ENCODE measurements at regions not wholly inside any gene's neighbourhood (a gene's known extent, or its start where the extent isn't known, plus 50 kb on each side); places are given as distances from the start of the nearest gene placed in this dataset.
"Not testable (repeated sequence)": the region's sequence is repeated elsewhere in the genome, so short reads cannot be mapped to it uniquely, and the experiment has no call there.

- no peak overlapping the region for H3K4me3 ChIP-seq (ENCODE audit: control insufficient read depth in 2 of 3, extremely low read depth in 1 of 3, insufficient read depth in 2 of 3, low read depth in 1 of 3, low read length in 3 of 3)
- dilution Hi-C loops (cut with MboI; ENCODE audit: extremely low pct_ligation_motif_present, low sequenced_read_pairs), result loop anchor here (25.0 kb wide), 1 partner anchor 314 kb away; no protein-coding TSS in a partner anchor
- no peak overlapping the region for H3K4me2 ChIP-seq (ENCODE audit: control insufficient read depth, extremely low read depth, insufficient read depth, low read depth, low read length)
- no peaks in the 10 kb centered on the region for H3K27me3 ChIP-seq (ENCODE audit: control insufficient read depth, extremely low read depth, insufficient read depth, low read length)
- no peaks in the 10 kb centered on the region for H3K36me3 ChIP-seq (ENCODE audit: control insufficient read depth in 2 of 2, extremely low read depth in 1 of 2, insufficient read depth in 2 of 2, low read length in 2 of 2)
- H3K9me1 ChIP-seq (ENCODE audit: control insufficient read depth, extremely low read depth, insufficient read depth, low read length), result no peaks in the 10 kb centered on the region
- H3K79me2 ChIP-seq (ENCODE audit: control insufficient read depth, insufficient read depth, low read length), result no peaks in the 10 kb centered on the region
- H3K9me3 ChIP-seq (ENCODE audit: control insufficient read depth, low read depth, low read length), result no peaks in the 10 kb centered on the region
- TF ChIP-seq CTCF (optimal IDR thresholded peaks at IDR 0.05 in 1 of 3, IDR thresholded peaks at IDR 0.05 in 1 of 3, conservative IDR thresholded peaks at IDR 0.05 in 1 of 3; ENCODE audit: extremely low read depth in 1 of 3, insufficient read depth in 2 of 3, low read length in 3 of 3), result peak in 2 of 3 experiments; percentile 18 to 49
- TF ChIP-seq EZH2 (IDR thresholded peaks at IDR 0.05; ENCODE audit: low read length), result no peak
- peaks cover 5% of the 10 kb centered on the region for H3K4me1 ChIP-seq (ENCODE audit: control insufficient read depth, extremely low read depth, insufficient read depth, low read length)
- no peak overlapping the region for H3K9ac ChIP-seq (ENCODE audit: control insufficient read depth, extremely low read depth, insufficient read depth, low read length)
- no peaks in the 10 kb centered on the region for H4K20me1 ChIP-seq (ENCODE audit: control insufficient read depth, extremely low read depth, insufficient read depth, low read length)
- H3K27ac ChIP-seq (ENCODE audit: control insufficient read depth, insufficient read depth, low read length), result no peak overlapping the region
- FAIRE-seq (no peak), DNase-seq (ENCODE audit: low read depth, low spot score) (no peak)
- no peak overlapping the region for H2AFZ ChIP-seq (ENCODE audit: control insufficient read depth, low read length)
Measured at GRCh38 chr5:81826128-81826527, 75.2 kb upstream of the SSBP2 start.

GRCh38 chr5:81825237-81825636, 74.3 kb upstream of the SSBP2 start:
- DNase-seq (ENCODE audit: low read depth, low spot score), result peak; percentile 11
- Histone ChIP-seq H3K9me3 (ENCODE audit: control insufficient read depth, low read depth, low read length) (no peaks in the 10 kb centered on the region), H4K20me1 (ENCODE audit: control insufficient read depth, extremely low read depth, insufficient read depth, low read length) (no peaks in the 10 kb centered on the region), H3K4me2 (ENCODE audit: control insufficient read depth, extremely low read depth, insufficient read depth, low read depth, low read length) (peak overlapping the region; percentile 1), H3K27ac (ENCODE audit: control insufficient read depth, insufficient read depth, low read length) (no peak overlapping the region), H3K4me1 (ENCODE audit: control insufficient read depth, extremely low read depth, insufficient read depth, low read length) (peaks cover 5% of the 10 kb centered on the region), H3K4me3 (ENCODE audit: control insufficient read depth in 2 of 3, extremely low read depth in 1 of 3, insufficient read depth in 2 of 3, low read depth in 1 of 3, low read length in 3 of 3) (no peak overlapping the region), H2AFZ (ENCODE audit: control insufficient read depth, low read length) (no peak overlapping the region), H3K27me3 (ENCODE audit: control insufficient read depth, extremely low read depth, insufficient read depth, low read length) (no peaks in the 10 kb centered on the region), H3K9ac (ENCODE audit: control insufficient read depth, extremely low read depth, insufficient read depth, low read length) (no peak overlapping the region), H3K79me2 (ENCODE audit: control insufficient read depth, insufficient read depth, low read length) (no peaks in the 10 kb centered on the region), H3K36me3 (ENCODE audit: control insufficient read depth in 2 of 2, extremely low read depth in 1 of 2, insufficient read depth in 2 of 2, low read length in 2 of 2) (no peaks in the 10 kb centered on the region), H3K9me1 (ENCODE audit: control insufficient read depth, extremely low read depth, insufficient read depth, low read length) (no peaks in the 10 kb centered on the region)
- no peak for FAIRE-seq
- TF ChIP-seq CTCF (optimal IDR thresholded peaks at IDR 0.05 in 1 of 3, IDR thresholded peaks at IDR 0.05 in 1 of 3, conservative IDR thresholded peaks at IDR 0.05 in 1 of 3; ENCODE audit: extremely low read depth in 1 of 3, insufficient read depth in 2 of 3, low read length in 3 of 3) (no peak), EZH2 (IDR thresholded peaks at IDR 0.05; ENCODE audit: low read length) (no peak)
- dilution Hi-C loops (cut with MboI; ENCODE audit: extremely low pct_ligation_motif_present, low sequenced_read_pairs), result loop anchor here (25.0 kb wide), 1 partner anchor 313 kb away; no protein-coding TSS in a partner anchor

GRCh38 chr5:81823736-81824135, 72.8 kb upstream of the SSBP2 start:
- H3K4me1 ChIP-seq (ENCODE audit: control insufficient read depth, extremely low read depth, insufficient read depth, low read length); H3K9me1 ChIP-seq (ENCODE audit: control insufficient read depth, extremely low read depth, insufficient read depth, low read length); H3K4me2 ChIP-seq (ENCODE audit: control insufficient read depth, extremely low read depth, insufficient read depth, low read depth, low read length); H2AFZ ChIP-seq (ENCODE audit: control insufficient read depth, low read length); H3K27ac ChIP-seq (ENCODE audit: control insufficient read depth, insufficient read depth, low read length); H3K9ac ChIP-seq (ENCODE audit: control insufficient read depth, extremely low read depth, insufficient read depth, low read length); FAIRE-seq; DNase-seq (ENCODE audit: low read depth, low spot score); H3K79me2 ChIP-seq (ENCODE audit: control insufficient read depth, insufficient read depth, low read length); H3K27me3 ChIP-seq (ENCODE audit: control insufficient read depth, extremely low read depth, insufficient read depth, low read length); dilution Hi-C loops (cut with MboI; ENCODE audit: extremely low pct_ligation_motif_present, low sequenced_read_pairs); H4K20me1 ChIP-seq (ENCODE audit: control insufficient read depth, extremely low read depth, insufficient read depth, low read length); H3K36me3 ChIP-seq (ENCODE audit: control insufficient read depth in 2 of 2, extremely low read depth in 1 of 2, insufficient read depth in 2 of 2, low read length in 2 of 2); H3K4me3 ChIP-seq (ENCODE audit: control insufficient read depth in 2 of 3, extremely low read depth in 1 of 3, insufficient read depth in 2 of 3, low read depth in 1 of 3, low read length in 3 of 3); H3K9me3 ChIP-seq (ENCODE audit: control insufficient read depth, low read depth, low read length): not testable (repeated sequence)
